GM12878 (cell line): ENCODE measurements at regions not wholly inside any gene's neighbourhood (a gene's known extent, or its start where the extent isn't known, plus 50 kb on each side); places are given as distances from the start of the nearest gene placed in this dataset.

Experiments used
- ATAC-seq: fragments of 200-7000 bp; cut with Tn5 transposase; 3 replicates; pipeline ENCODE4 v1.9.1; 2020; ENCODE audit warnings: mild to moderate bottlenecking, moderate library complexity
- BruUV-seq: library from RNA; stranded (reverse); fragments of 400-500 nt; replicated peaks from 2 replicates; lab custom pipeline; 2021; lab: Mats Ljungman, UMichigan
- CTCF ChIA-PET: fragments of 300-600 bp; sonication (Branson Sonifier 250); formaldehyde crosslinking; extraction: SDS; loops from one replicate; lab custom pipeline; 2021; ENCODE audit warnings: inconsistent platforms; lab: Yijun Ruan, JAX
- POLR2A ChIA-PET: fragments of 350-600 bp; formaldehyde crosslinking; extraction: SDS; loops from one replicate; lab custom pipeline; 2021; ENCODE audit warnings: inconsistent platforms; lab: Charles Lee
- RAD21 ChIA-PET: fragments of 300-600 bp; sonication (Branson Sonifier 250); formaldehyde crosslinking; loops from one replicate; lab custom pipeline; 2023; ENCODE audit warnings: antibody characterized with exemption; ENCODE audit not compliant: unreplicated experiment; lab: Charles Lee
- SMC1A ChIA-PET: fragments of 300-600 bp; sonication (Branson Sonifier 250); formaldehyde crosslinking; loops from one replicate; lab custom pipeline; 2023; ENCODE audit not compliant: unreplicated experiment, uncharacterized antibody; lab: Charles Lee
- DNase-seq: peaks from one replicate; pipeline ENCODE4 v3.0.0-alpha.2; 2011; ENCODE audit warnings: low read depth, low spot score
- FAIRE-seq: peaks from 3 replicates; lab custom pipeline; 2011; peaks lifted over from hg19 to GRCh38; lab: Jason Lieb, UNC
- H2AFZ ChIP-seq: 2 replicates; pipeline ENCODE4 v1.6.0; 2011; ENCODE audit warnings: low read depth, low read length, control low read depth; ENCODE audit not compliant: control insufficient read depth
- H3K27ac ChIP-seq: 2 replicates; pipeline ENCODE4 v1.5.1; 2011; ENCODE audit warnings: control low read depth; ENCODE audit not compliant: control insufficient read depth, insufficient read depth
- H3K27me3 ChIP-seq, 2 experiments: replicated peaks in 1 of 2; 2 replicates each; pipeline versions ENCODE4 v1.6.0 to v1.6.1; 2011; ENCODE audit warnings: low read length in 1 of 2; ENCODE audit not compliant: control insufficient read depth in 2 of 2, insufficient read depth in 2 of 2
- H3K36me3 ChIP-seq, 2 experiments: 2 replicates each; pipeline ENCODE4 v1.5.1; 2011; ENCODE audit warnings: low read length in 1 of 2; ENCODE audit not compliant: control insufficient read depth in 2 of 2, insufficient read depth in 2 of 2
- H3K4me1 ChIP-seq: 2 replicates; pipeline ENCODE4 v1.6.1; 2011; ENCODE audit warnings: mild to moderate bottlenecking, low read length, moderate library complexity, mixed read lengths; ENCODE audit not compliant: control insufficient read depth, insufficient read depth
- H3K4me2 ChIP-seq: 2 replicates; pipeline ENCODE4 v1.6.0; 2011; ENCODE audit warnings: control low read depth; ENCODE audit not compliant: control insufficient read depth, insufficient read depth
- H3K4me3 ChIP-seq: fragments of 200-600 bp; sonication (generic); 2 replicates; pipeline ENCODE4 v1.5.1; 2016
- H3K79me2 ChIP-seq: 2 replicates; pipeline ENCODE4 v1.6.0; 2011; ENCODE audit warnings: low read length; ENCODE audit not compliant: control insufficient read depth, insufficient read depth
- H3K9ac ChIP-seq: 2 replicates; pipeline ENCODE4 v1.8.0; 2011; ENCODE audit warnings: low read length, control low read depth, mixed read lengths; ENCODE audit not compliant: control insufficient read depth, insufficient read depth
- H3K9me3 ChIP-seq: replicated peaks from 3 replicates; pipeline ENCODE4 v1.5.1; 2011; ENCODE audit warnings: mild to moderate bottlenecking, low read length; ENCODE audit not compliant: control insufficient read depth, insufficient read depth
- H4K20me1 ChIP-seq: 2 replicates; pipeline ENCODE4 v1.6.0; 2011; ENCODE audit not compliant: control insufficient read depth, insufficient read depth
- FOXM1 ChIP-seq: IDR thresholded peaks from 2 replicates; pipeline ENCODE4 v1.6.1; 2012; ENCODE audit warnings: low read depth, mild to moderate bottlenecking, inconsistent platforms, low read length, moderate library complexity
- IKZF1 ChIP-seq: fragments of 450-650 bp; conservative IDR thresholded peaks from 2 replicates; pipeline ENCODE4 v1.6.1; 2017; ENCODE audit warnings: antibody characterized with exemption, mild to moderate bottlenecking
- IRF3 ChIP-seq: fragments of 450-650 bp; IDR thresholded peaks from 2 replicates; pipeline ENCODE4 v1.6.1; 2014; ENCODE audit warnings: mild to moderate bottlenecking
- JUNB ChIP-seq: IDR thresholded peaks from 2 replicates; pipeline ENCODE4 v1.6.1; 2016; ENCODE audit warnings: antibody characterized with exemption, mild to moderate bottlenecking
- NR2C1 ChIP-seq: fragments of 450-650 bp; IDR thresholded peaks from 2 replicates; pipeline ENCODE4 v1.6.1; 2017; ENCODE audit warnings: antibody characterized with exemption, mild to moderate bottlenecking, moderate library complexity
- NR2C2 ChIP-seq: IDR thresholded peaks from 2 replicates; pipeline ENCODE4 v1.6.1; 2011; ENCODE audit warnings: borderline replicate concordance, low read depth; ENCODE audit not compliant: control insufficient read depth, insufficient read length
- POU2F2 ChIP-seq: IDR thresholded peaks from 3 replicates; pipeline ENCODE4 v1.6.1; 2011; ENCODE audit warnings: low read depth, mild to moderate bottlenecking, low read length, borderline replicate concordance
- SUPT20H ChIP-seq: IDR thresholded peaks from 2 replicates; pipeline ENCODE4 v1.6.1; 2011; ENCODE audit warnings: low read depth, mild to moderate bottlenecking, low read length, moderate library complexity, borderline replicate concordance; ENCODE audit not compliant: control insufficient read depth
- TCF12 ChIP-seq: IDR thresholded peaks from 2 replicates; pipeline ENCODE4 v1.6.1; 2011; ENCODE audit warnings: low read depth, mild to moderate bottlenecking, low read length
- WRNIP1 ChIP-seq: IDR thresholded peaks from 2 replicates; pipeline ENCODE4 v1.6.1; 2011; ENCODE audit warnings: low read depth, low read length, improper control_type of control experiment, borderline replicate concordance
- YBX1 ChIP-seq: fragments of 450-650 bp; IDR thresholded peaks from 2 replicates; pipeline ENCODE4 v1.6.1; 2016; ENCODE audit warnings: antibody characterized with exemption
- ZNF217 ChIP-seq: fragments of 450-650 bp; IDR thresholded peaks from 2 replicates; pipeline ENCODE4 v1.6.1; 2017; ENCODE audit warnings: antibody characterized with exemption, mild to moderate bottlenecking
- WGBS: methylation state at CpG from one replicate; pipeline ENCODE4 v1.1.6; 2016; ENCODE audit warnings: low lambda C conversion rate; ENCODE audit not compliant: insufficient replicate concordance, insufficient coverage; ENCODE audit errors: missing lambda C conversion rate; 5-methylcytosine and 5-hydroxymethylcytosine counted together
- in situ Hi-C: fragments of 300-500 bp; cut with MboI; formaldehyde crosslinking; loops from 9 replicates; pipeline ENCODE4 v1.14.3; 2018; ENCODE audit warnings: mixed read lengths
- intact Hi-C: fragments of 100-400 bp; cut with micrococcal nuclease; formaldehyde crosslinking; loops from one replicate; pipeline ENCODE4 v1.14.2; 2022; ENCODE audit not compliant: unreplicated experiment

GRCh38 chr2:221289389-221289788, 282.7 kb downstream of the EPHA4 start:
- Histone ChIP-seq H3K9me3 (no peaks in the 10 kb centered on the region), H4K20me1 (no peaks in the 10 kb centered on the region), H3K27ac (no peak overlapping the region), H3K4me1 (no peaks in the 10 kb centered on the region), H3K9ac (no peak overlapping the region), H3K4me2 (no peak overlapping the region), H3K79me2 (no peaks in the 10 kb centered on the region), H3K27me3 (no peaks in the 10 kb centered on the region), H2AFZ (no peak overlapping the region), H3K36me3 (no peaks in the 10 kb centered on the region), H3K4me3 (no peak overlapping the region)
- ChIA-PET CTCF (interaction anchor here (0.6 kb wide), 1 partner anchor 724 kb away, joined by 3 read pairs; no protein-coding TSS in a partner anchor), POLR2A (no interaction called here), SMC1A (interaction anchor here (0.7 to 1.4 kb wide), 2 partner anchors 12 to 20 kb away, joined by 3 to 4 read pairs; no protein-coding TSS in a partner anchor), RAD21 (interaction anchor here (1.2 kb wide), 1 partner anchor 32 kb away, joined by 3 read pairs; no protein-coding TSS in a partner anchor)
- ATAC-seq, result peak; percentile 88
- 2% methylated on average over 3 of the region's 3 CpGs for WGBS
- TF ChIP-seq ZNF217 (no peak), TCF12 (no peak), IKZF1 (0 out of 2 replicates have a peak, but pooled peaks have one; percentile 24), POU2F2 (0 out of 3 replicates have a peak, but pooled peaks have one; percentile 28), WRNIP1 (no peak)
- intact Hi-C loops (no loop called here), in situ Hi-C loops (no loop called here)
- DNase-seq, result peak; percentile 7
- FAIRE-seq, result no peak
- BruUV-seq, result no TSS peak

GRCh38 chr2:221289846-221290245, 282.3 kb downstream of the EPHA4 start:
- ChIA-PET CTCF (no interaction called here), SMC1A (no interaction called here)
- Histone ChIP-seq H3K27me3 (no peaks in the 10 kb centered on the region), H3K9ac (no peak overlapping the region), H3K4me2 (no peak overlapping the region), H3K36me3 (no peaks in the 10 kb centered on the region), H2AFZ (no peak overlapping the region), H3K9me3 (no peaks in the 10 kb centered on the region)
- BruUV-seq, result no TSS peak
- ATAC-seq, result no peak; the same call in 1 of the 3 replicates
- TF ChIP-seq JUNB, result no peak
- TF ChIP-seq SUPT20H, result no peak
- no peak for TF ChIP-seq FOXM1
- TF ChIP-seq YBX1, result no peak
- no peak for TF ChIP-seq NR2C2
- TF ChIP-seq NR2C1, result no peak
- TF ChIP-seq IRF3, result no peak
- TF ChIP-seq, all 136 proteins: peak for 0
- DNase-seq, result no peak
- Histone ChIP-seq H4K20me1 (no peaks in the 10 kb centered on the region), H3K4me1 (no peaks in the 10 kb centered on the region), H3K27ac (no peak overlapping the region), H3K79me2 (no peaks in the 10 kb centered on the region), H3K4me3 (no peak overlapping the region)
- FAIRE-seq, result no peak
- intact Hi-C loops, result no loop called here
- RAD21 ChIA-PET, result no interaction called here
- in situ Hi-C loops, result no loop called here
- POLR2A ChIA-PET, result no interaction called here
